SU-DHL-6 (cell line): ENCODE measurements at regions not wholly inside any gene's neighbourhood (a gene's known extent, or its start where the extent isn't known, plus 50 kb on each side); places are given as distances from the start of the nearest gene placed in this dataset.

Experiments used
- H2AFZ ChIP-seq: fragments of 200-600 bp; sonication (generic); 2 replicates; pipeline ENCODE4 v1.6.1; 2014; ENCODE audit warnings: low read depth, mild to moderate bottlenecking, moderate library complexity, mixed read lengths, antibody characterized with exemption, low read length; ENCODE audit not compliant: severe bottlenecking
- H3F3A ChIP-seq: fragments of 200-600 bp; shearing (Covaris generic); 2 replicates; pipeline ENCODE4 v1.6.0; 2016; ENCODE audit warnings: antibody characterized with exemption, mild to moderate bottlenecking; ENCODE audit not compliant: insufficient read depth
- H3K27ac ChIP-seq: fragments of 200-600 bp; sonication (generic); 2 replicates; pipeline ENCODE4 v1.5.1; 2016; ENCODE audit warnings: low read depth, mild to moderate bottlenecking, low read length, moderate library complexity, mixed read lengths
- H3K27me3 ChIP-seq: fragments of 200-600 bp; sonication (generic), shearing (Covaris generic); 2 replicates; pipeline ENCODE4 v1.6.0; 2014; ENCODE audit warnings: mild to moderate bottlenecking, low read length
- H3K36me3 ChIP-seq: fragments of 200-600 bp; sonication (generic); 2 replicates; pipeline ENCODE4 v1.6.1; 2014; ENCODE audit warnings: mild to moderate bottlenecking, low read length, mixed read lengths
- H3K4me2 ChIP-seq: fragments of 300-600, 200-600 bp; shearing (Covaris generic), sonication (generic); 2 replicates; pipeline ENCODE4 v1.6.0; 2014; ENCODE audit warnings: low read length, low read depth, mild to moderate bottlenecking; ENCODE audit not compliant: poor library complexity, severe bottlenecking
- H3K4me3 ChIP-seq: fragments of 200-600 bp; sonication (generic); 2 replicates; pipeline ENCODE4 v1.5.1; 2014; ENCODE audit warnings: antibody characterized with exemption, low read length, mild to moderate bottlenecking, mixed read lengths; ENCODE audit not compliant: insufficient read depth, poor library complexity, severe bottlenecking
- H3K79me2 ChIP-seq: fragments of 200-600 bp; sonication (generic); 2 replicates; pipeline ENCODE4 v1.6.1; 2014; ENCODE audit warnings: mild to moderate bottlenecking, low read length, moderate library complexity; ENCODE audit not compliant: insufficient read depth
- H3K9ac ChIP-seq: fragments of 200-600 bp; sonication (generic); 2 replicates; pipeline ENCODE4 v1.7.0; 2014; ENCODE audit warnings: mild to moderate bottlenecking, low read length
- H3K9me2 ChIP-seq: fragments of 200-600 bp; sonication (generic); replicated peaks from 2 replicates; pipeline ENCODE4 v1.6.1; 2014; ENCODE audit warnings: low read length; ENCODE audit not compliant: insufficient read depth
- H3K9me3 ChIP-seq: fragments of 200-600 bp; sonication (generic); 2 replicates; pipeline ENCODE4 v1.6.1; 2014; ENCODE audit warnings: low read length, mixed read lengths; ENCODE audit not compliant: insufficient read depth
- H4K20me1 ChIP-seq: fragments of 200-600 bp; sonication (generic); 2 replicates; pipeline ENCODE4 v1.6.1; 2014; ENCODE audit warnings: low read depth, mild to moderate bottlenecking, antibody characterized with exemption, low read length, moderate library complexity, mixed read lengths
- CTCF ChIP-seq: fragments of 200-600 bp; sonication (generic); IDR thresholded peaks from one replicate; pipeline ENCODE4 v1.5.1; 2017; ENCODE audit warnings: antibody characterized with exemption, mild to moderate bottlenecking, low read length, moderate library complexity; ENCODE audit not compliant: insufficient read depth, poor library complexity, severe bottlenecking
- EZH2phosphoT487 ChIP-seq: fragments of 200-600 bp; sonication (generic), shearing (Covaris generic); conservative IDR thresholded peaks from 2 replicates; pipeline ENCODE4 v1.6.1; 2018; ENCODE audit warnings: mild to moderate bottlenecking, antibody characterized with exemption, low read length, moderate library complexity, mixed read lengths

GRCh38 chr20:56851552-56851951 is 222.4 kb downstream of the TFAP2C start:
- no peaks in the 10 kb centered on the region for H3K36me3 ChIP-seq
- no peak overlapping the region for H2AFZ ChIP-seq
- H3K9ac ChIP-seq = no peak overlapping the region
- H3K27me3 ChIP-seq = no peaks in the 10 kb centered on the region
- H3K4me3 ChIP-seq = no peak overlapping the region
- no peaks in the 10 kb centered on the region for H3F3A ChIP-seq
- no peaks in the 10 kb centered on the region for H3K9me2 ChIP-seq
- H3K9me3 ChIP-seq = no peaks in the 10 kb centered on the region
- TF ChIP-seq EZH2phosphoT487 (no peak), CTCF (no peak)
- no peaks in the 10 kb centered on the region for H3K79me2 ChIP-seq
- no peak overlapping the region for H3K4me2 ChIP-seq
- no peaks in the 10 kb centered on the region for H4K20me1 ChIP-seq
- H3K27ac ChIP-seq = no peak overlapping the region

- Histone ChIP-seq H3F3A (no peaks in the 10 kb centered on the region), H3K9ac (no peak overlapping the region), H3K27me3 (no peaks in the 10 kb centered on the region), H3K9me2 (no peaks in the 10 kb centered on the region), H3K27ac (no peak overlapping the region), H2AFZ (no peak overlapping the region), H4K20me1 (no peaks in the 10 kb centered on the region), H3K9me3 (no peaks in the 10 kb centered on the region), H3K4me2 (no peak overlapping the region), H3K4me3 (no peak overlapping the region), H3K36me3 (no peaks in the 10 kb centered on the region), H3K79me2 (no peaks in the 10 kb centered on the region)
- TF ChIP-seq EZH2phosphoT487 (no peak), CTCF (no peak)
Observed at GRCh38 chr20:56855708-56856107, 226.6 kb downstream of the TFAP2C start.

- Histone ChIP-seq H3K9ac (no peak overlapping the region), H3K79me2 (no peaks in the 10 kb centered on the region), H3F3A (no peaks in the 10 kb centered on the region), H2AFZ (no peak overlapping the region), H3K27me3 (no peaks in the 10 kb centered on the region), H3K4me2 (no peak overlapping the region), H3K36me3 (no peaks in the 10 kb centered on the region), H3K9me3 (no peaks in the 10 kb centered on the region), H3K4me3 (no peak overlapping the region), H4K20me1 (no peaks in the 10 kb centered on the region), H3K27ac (no peak overlapping the region), H3K9me2 (no peaks in the 10 kb centered on the region)
- TF ChIP-seq CTCF (no peak), EZH2phosphoT487 (no peak)
Observed at GRCh38 chr20:56857950-56858349, 228.8 kb downstream of the TFAP2C start.
